Loucy (cell line): ENCODE measurements at regions not wholly inside any gene's neighbourhood (a gene's known extent, or its start where the extent isn't known, plus 50 kb on each side); places are given as distances from the start of the nearest gene placed in this dataset.
A peak's percentile ranks its signal among the peaks of the same experiment; 100 is the strongest.
"Not testable (repeated sequence)": the region's sequence is repeated elsewhere in the genome, so short reads cannot be mapped to it uniquely, and the experiment has no call there.

ENCODE experiments used
- H2AFZ ChIP-seq: fragments of 200-600 bp; sonication (generic); 2 replicates; pipeline ENCODE4 v1.6.0; 2016; ENCODE audit warnings: antibody characterized with exemption, mild to moderate bottlenecking, low read length, moderate library complexity
- H3F3A ChIP-seq: fragments of 200-600 bp; 2 replicates; pipeline ENCODE4 v1.6.0; 2016; ENCODE audit warnings: antibody characterized with exemption, low read depth, mild to moderate bottlenecking
- H3K27me3 ChIP-seq: fragments of 200-600 bp; sonication (generic); 2 replicates; pipeline ENCODE4 v1.6.1; 2014; ENCODE audit warnings: low read length, mild to moderate bottlenecking; ENCODE audit not compliant: insufficient read depth, poor library complexity, severe bottlenecking
- H3K36me3 ChIP-seq: fragments of 200-600 bp; sonication (generic); 2 replicates; pipeline ENCODE4 v1.6.1; 2016; ENCODE audit warnings: low read length; ENCODE audit not compliant: insufficient read depth
- H3K4me1 ChIP-seq: fragments of 200-600 bp; sonication (generic); 2 replicates; pipeline ENCODE4 v1.5.1; 2014; ENCODE audit warnings: low read length, mild to moderate bottlenecking; ENCODE audit not compliant: insufficient read depth, poor library complexity, severe bottlenecking
- H3K4me2 ChIP-seq: fragments of 200-600 bp; sonication (generic); 2 replicates; pipeline ENCODE4 v1.6.0; 2014; ENCODE audit warnings: antibody characterized with exemption, low read length, low read depth, mild to moderate bottlenecking; ENCODE audit not compliant: poor library complexity, severe bottlenecking
- H3K4me3 ChIP-seq: fragments of 200-600 bp; sonication (generic); 2 replicates; pipeline ENCODE4 v1.5.1; 2014; ENCODE audit warnings: low read length, mild to moderate bottlenecking, mixed read lengths; ENCODE audit not compliant: poor library complexity, severe bottlenecking
- H3K79me2 ChIP-seq: fragments of 200-600 bp; sonication (generic); 2 replicates; pipeline ENCODE4 v1.6.1; 2014; ENCODE audit warnings: low read length; ENCODE audit not compliant: insufficient read depth
- H3K9ac ChIP-seq: fragments of 200-600 bp; sonication (generic); 2 replicates; pipeline ENCODE4 v1.6.0; 2014; ENCODE audit warnings: mild to moderate bottlenecking, low read depth, low read length, moderate library complexity; ENCODE audit not compliant: poor library complexity, severe bottlenecking
- H3K9me2 ChIP-seq: fragments of 200-600 bp; sonication (generic); replicated peaks from 2 replicates; pipeline ENCODE4 v1.6.1; 2016; ENCODE audit warnings: low read depth, low read length, mixed read lengths
- H3K9me3 ChIP-seq: fragments of 200-600 bp; sonication (generic); 2 replicates; pipeline ENCODE4 v1.6.1; 2014; ENCODE audit warnings: mild to moderate bottlenecking, antibody characterized with exemption, low read length, low read depth; ENCODE audit not compliant: insufficient read depth
- H4K20me1 ChIP-seq: fragments of 200-600 bp; sonication (generic); 2 replicates; pipeline ENCODE4 v1.6.0; 2014; ENCODE audit warnings: antibody characterized with exemption, low read length, mild to moderate bottlenecking; ENCODE audit not compliant: insufficient read depth, poor library complexity, severe bottlenecking
- CTCF ChIP-seq: fragments of 200-600 bp; sonication (generic); conservative IDR thresholded peaks from 2 replicates; pipeline ENCODE4 v1.5.1; 2014; ENCODE audit warnings: mild to moderate bottlenecking, antibody characterized with exemption, low read length
- EZH2phosphoT487 ChIP-seq: fragments of 200-600 bp; IDR thresholded peaks from 2 replicates; pipeline ENCODE4 v1.6.1; 2018; ENCODE audit warnings: antibody characterized with exemption, mild to moderate bottlenecking, moderate library complexity, borderline replicate concordance

- not testable (repeated sequence) for H3K27me3 ChIP-seq, H3K9me3 ChIP-seq, H3F3A ChIP-seq, H3K9ac ChIP-seq, H2AFZ ChIP-seq, H3K9me2 ChIP-seq, H3K4me3 ChIP-seq, H3K36me3 ChIP-seq, H3K4me1 ChIP-seq, H3K79me2 ChIP-seq, H3K4me2 ChIP-seq, H4K20me1 ChIP-seq
Measured at GRCh38 chr15:20680257-20680815, 138.7 kb upstream of the GOLGA6L6 start.

- H3F3A ChIP-seq = no peaks in the 10 kb centered on the region
- H2AFZ ChIP-seq = peak overlapping the region; percentile 23
- H3K9me3 ChIP-seq = no peaks in the 10 kb centered on the region
- no peaks in the 10 kb centered on the region for H4K20me1 ChIP-seq
- no peaks in the 10 kb centered on the region for H3K9me2 ChIP-seq
- peak overlapping the region; percentile 1 for H3K9ac ChIP-seq
- no peaks in the 10 kb centered on the region for H3K79me2 ChIP-seq
- TF ChIP-seq EZH2phosphoT487 (no peak), CTCF (no peak)
- H3K36me3 ChIP-seq = no peaks in the 10 kb centered on the region
- H3K27me3 ChIP-seq = no peaks in the 10 kb centered on the region
- no peak overlapping the region for H3K4me3 ChIP-seq
- H3K4me2 ChIP-seq = peak overlapping the region; percentile 8
- peaks cover 20% of the 10 kb centered on the region for H3K4me1 ChIP-seq
Measured at GRCh38 chr15:20672470-20672869, 130.9 kb upstream of the GOLGA6L6 start.

- Histone ChIP-seq H3K79me2 (no peaks in the 10 kb centered on the region), H2AFZ (peak overlapping the region; percentile 55; the same call in 1 of the 2 replicates), H3K4me2 (peak overlapping the region; percentile 8), H3K4me1 (peaks cover 20% of the 10 kb centered on the region), H3K4me3 (peak overlapping the region; percentile 20), H3K36me3 (no peaks in the 10 kb centered on the region), H3K27me3 (no peaks in the 10 kb centered on the region), H3K9me3 (no peaks in the 10 kb centered on the region), H4K20me1 (no peaks in the 10 kb centered on the region), H3K9ac (peak overlapping the region; percentile 1), H3F3A (no peaks in the 10 kb centered on the region), H3K9me2 (no peaks in the 10 kb centered on the region)
- TF ChIP-seq EZH2phosphoT487 = no peak
- no peak for TF ChIP-seq CTCF
Measured at GRCh38 chr15:20671675-20672074, 130.1 kb upstream of the GOLGA6L6 start.

GRCh38 chr15:20666410-20666809, 124.8 kb upstream of the GOLGA6L6 start:
- H3K9ac ChIP-seq, H3K4me3 ChIP-seq, H3K9me3 ChIP-seq: not testable (repeated sequence)

More at GRCh38 chr15:20666410-20666809, 124.8 kb upstream of the GOLGA6L6 start:
- not testable (repeated sequence) for H3K9me2 ChIP-seq, H3K79me2 ChIP-seq, H3K4me2 ChIP-seq, H4K20me1 ChIP-seq, H3F3A ChIP-seq, H3K4me1 ChIP-seq, H3K36me3 ChIP-seq, H2AFZ ChIP-seq, H3K27me3 ChIP-seq
